ENCODE measurements at regions not wholly inside any gene's neighbourhood (a gene's known extent, or its start where the extent isn't known, plus 50 kb on each side); places are given as distances from the start of the nearest gene placed in this dataset.

GRCh38 chr3:45330510-45331295 is 57.7 kb upstream of the LARS2 start:
- ChIA-PET POLR2A (ENCODE audit: unreplicated experiment) (no interaction called here), CTCF (interaction anchor here (0.7 kb wide), 1 partner anchor 27 kb away, joined by 3 read pairs; no protein-coding TSS in a partner anchor)
- dilution Hi-C loops (cut with HindIII; ENCODE audit: low sequenced_read_pairs, unreplicated experiment), result no loop called here
- Histone ChIP-seq H2BK20ac (ENCODE audit: low read depth, low read length) (no peak overlapping the region), H2BK5ac (ENCODE audit: low read depth, low read length, poor library complexity, severe bottlenecking) (no peak overlapping the region), H3K4me3 (ENCODE audit: insufficient read depth, low read depth, low read length) (no peak overlapping the region), H4K8ac (ENCODE audit: low read depth in 2 of 2, low read length in 2 of 2) (no peak overlapping the region), H3K9ac (ENCODE audit: low read depth, low read length) (no peak overlapping the region), H3K14ac (replicated peaks; ENCODE audit: low read depth, low read length) (no peak overlapping the region), H3K4ac (ENCODE audit: low read depth, low read length) (no peak overlapping the region), H3K27ac (ENCODE audit: insufficient read depth, low read length) (no peak overlapping the region), H3K18ac (ENCODE audit: low read depth, low read length) (no peak overlapping the region), H3K9me3 (ENCODE audit: control insufficient read depth, insufficient read depth, low read length) (no peaks in the 10 kb centered on the region), H3K23ac (ENCODE audit: low read depth, low read length) (no peak overlapping the region), H3K56ac (ENCODE audit: extremely low read depth, insufficient read depth, low read length) (no peak overlapping the region), H3K4me1 (ENCODE audit: control insufficient read depth, insufficient read depth, low read length) (no peaks in the 10 kb centered on the region), H2AK5ac (ENCODE audit: low read depth, low read length) (no peak overlapping the region), H2BK120ac (ENCODE audit: low read depth, low read length) (no peak overlapping the region), H3K9me1 (ENCODE audit: insufficient read depth, low read length) (peaks cover 2% of the 10 kb centered on the region; the same call in 1 of the 2 replicates), H3K79me1 (ENCODE audit: low read depth in 1 of 2, low read length in 2 of 2) (no peaks in the 10 kb centered on the region), H2BK15ac (ENCODE audit: low read depth, low read length) (no peak overlapping the region), H4K91ac (ENCODE audit: insufficient read depth, low read depth, low read length) (no peak overlapping the region), H4K5ac (ENCODE audit: low read depth, low read length) (no peak overlapping the region), H3K27me3 (ENCODE audit: control insufficient read depth, insufficient read depth, low read length) (peaks cover 49% of the 10 kb centered on the region), H3K4me2 (ENCODE audit: low read depth, low read length) (no peak overlapping the region), H4K20me1 (ENCODE audit: insufficient read depth, low read length) (no peaks in the 10 kb centered on the region), H3K36me3 (ENCODE audit: control insufficient read depth, insufficient read depth, low read length) (no peaks in the 10 kb centered on the region), H2AFZ (replicated peaks; ENCODE audit: low read length, poor library complexity) (no peak overlapping the region), H2AK9ac (replicated peaks; ENCODE audit: low read depth, low read length, poor library complexity) (no peak overlapping the region)
- no peak for ATAC-seq (ENCODE audit: low read depth)
- in situ Hi-C loops (cut with MboI; ENCODE audit: low sequenced_read_pairs), result no loop called here
- TF ChIP-seq MXI1 (IDR thresholded peaks at IDR 0.05; ENCODE audit: borderline replicate concordance, low read depth, low read length) (no peak), CEBPB (IDR thresholded peaks at IDR 0.05; ENCODE audit: low read depth, low read length) (no peak), RFX5 (IDR thresholded peaks at IDR 0.05; ENCODE audit: low read depth, low read length) (no peak), CHD1 (IDR thresholded peaks at IDR 0.05; ENCODE audit: low read depth, low read length) (no peak), FOS (IDR thresholded peaks at IDR 0.05; ENCODE audit: low read depth, low read length) (no peak), RCOR1 (IDR thresholded peaks at IDR 0.05; ENCODE audit: insufficient replicate concordance, low read length) (no peak), NFE2L2 (IDR thresholded peaks at IDR 0.05; ENCODE audit: low read depth, low read length) (no peak), MAFK (IDR thresholded peaks at IDR 0.05; ENCODE audit: low read depth, low read length) (no peak), SMC3 (IDR thresholded peaks at IDR 0.05; ENCODE audit: low read depth, low read length) (no peak), MAZ (IDR thresholded peaks at IDR 0.05; ENCODE audit: borderline replicate concordance, low read depth, low read length) (no peak), BHLHE40 (IDR thresholded peaks at IDR 0.05; ENCODE audit: low read depth, low read length) (no peak), RAD21 (IDR thresholded peaks at IDR 0.05; ENCODE audit: low read length) (no peak), POLR2A (IDR thresholded peaks at IDR 0.05; ENCODE audit: low read depth, low read length) (no peak)
- TF ChIP-seq, protein P1, sequence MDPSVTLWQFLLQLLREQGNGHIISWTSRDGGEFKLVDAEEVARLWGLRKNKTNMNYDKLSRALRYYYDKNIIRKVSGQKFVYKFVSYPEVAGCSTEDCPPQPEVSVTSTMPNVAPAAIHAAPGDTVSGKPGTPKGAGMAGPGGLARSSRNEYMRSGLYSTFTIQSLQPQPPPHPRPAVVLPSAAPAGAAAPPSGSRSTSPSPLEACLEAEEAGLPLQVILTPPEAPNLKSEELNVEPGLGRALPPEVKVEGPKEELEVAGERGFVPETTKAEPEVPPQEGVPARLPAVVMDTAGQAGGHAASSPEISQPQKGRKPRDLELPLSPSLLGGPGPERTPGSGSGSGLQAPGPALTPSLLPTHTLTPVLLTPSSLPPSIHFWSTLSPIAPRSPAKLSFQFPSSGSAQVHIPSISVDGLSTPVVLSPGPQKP (IDR thresholded peaks at IDR 0.05; ENCODE audit: borderline replicate concordance, low read depth, low read length), result no peak
- TF ChIP-seq, protein P2, sequence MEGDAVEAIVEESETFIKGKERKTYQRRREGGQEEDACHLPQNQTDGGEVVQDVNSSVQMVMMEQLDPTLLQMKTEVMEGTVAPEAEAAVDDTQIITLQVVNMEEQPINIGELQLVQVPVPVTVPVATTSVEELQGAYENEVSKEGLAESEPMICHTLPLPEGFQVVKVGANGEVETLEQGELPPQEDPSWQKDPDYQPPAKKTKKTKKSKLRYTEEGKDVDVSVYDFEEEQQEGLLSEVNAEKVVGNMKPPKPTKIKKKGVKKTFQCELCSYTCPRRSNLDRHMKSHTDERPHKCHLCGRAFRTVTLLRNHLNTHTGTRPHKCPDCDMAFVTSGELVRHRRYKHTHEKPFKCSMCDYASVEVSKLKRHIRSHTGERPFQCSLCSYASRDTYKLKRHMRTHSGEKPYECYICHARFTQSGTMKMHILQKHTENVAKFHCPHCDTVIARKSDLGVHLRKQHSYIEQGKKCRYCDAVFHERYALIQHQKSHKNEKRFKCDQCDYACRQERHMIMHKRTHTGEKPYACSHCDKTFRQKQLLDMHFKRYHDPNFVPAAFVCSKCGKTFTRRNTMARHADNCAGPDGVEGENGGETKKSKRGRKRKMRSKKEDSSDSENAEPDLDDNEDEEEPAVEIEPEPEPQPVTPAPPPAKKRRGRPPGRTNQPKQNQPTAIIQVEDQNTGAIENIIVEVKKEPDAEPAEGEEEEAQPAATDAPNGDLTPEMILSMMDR (conservative IDR thresholded peaks at IDR 0.05; ENCODE audit: low read depth, low read length), result no peak
- TF ChIP-seq, protein P3, sequence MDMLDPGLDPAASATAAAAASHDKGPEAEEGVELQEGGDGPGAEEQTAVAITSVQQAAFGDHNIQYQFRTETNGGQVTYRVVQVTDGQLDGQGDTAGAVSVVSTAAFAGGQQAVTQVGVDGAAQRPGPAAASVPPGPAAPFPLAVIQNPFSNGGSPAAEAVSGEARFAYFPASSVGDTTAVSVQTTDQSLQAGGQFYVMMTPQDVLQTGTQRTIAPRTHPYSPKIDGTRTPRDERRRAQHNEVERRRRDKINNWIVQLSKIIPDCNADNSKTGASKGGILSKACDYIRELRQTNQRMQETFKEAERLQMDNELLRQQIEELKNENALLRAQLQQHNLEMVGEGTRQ (IDR thresholded peaks at IDR 0.05; ENCODE audit: low read depth, low read length), result no peak
- WGBS, 2 experiments (ENCODE audit: extremely low coverage in 2 of 2, insufficient read length in 1 of 2), result no CpG with 5 or more reads among the region's 5 CpGs
- BruUV-seq (replicated peaks), result no TSS peak
- intact Hi-C loops (cut with micrococcal nuclease), result no loop called here
- no peak for DNase-seq
